C4-2B (cell line): ENCODE measurements at regions not wholly inside any gene's neighbourhood (a gene's known extent, or its start where the extent isn't known, plus 50 kb on each side); places are given as distances from the start of the nearest gene placed in this dataset.

ENCODE experiments used
- H3K27ac ChIP-seq: fragments of 450-650 bp; 2 replicates; pipeline ENCODE4 v1.5.1; 2017
- ZFX ChIP-seq: fragments of 450-650 bp; IDR thresholded peaks from 2 replicates; pipeline ENCODE4 v1.6.1; 2017
- TF ChIP-seq, protein P1 (sequence below): fragments of 450-650 bp; conservative IDR thresholded peaks from 2 replicates; pipeline ENCODE4 v1.5.1; 2017; ENCODE audit warnings: mild to moderate bottlenecking

- TF ChIP-seq, protein P1, sequence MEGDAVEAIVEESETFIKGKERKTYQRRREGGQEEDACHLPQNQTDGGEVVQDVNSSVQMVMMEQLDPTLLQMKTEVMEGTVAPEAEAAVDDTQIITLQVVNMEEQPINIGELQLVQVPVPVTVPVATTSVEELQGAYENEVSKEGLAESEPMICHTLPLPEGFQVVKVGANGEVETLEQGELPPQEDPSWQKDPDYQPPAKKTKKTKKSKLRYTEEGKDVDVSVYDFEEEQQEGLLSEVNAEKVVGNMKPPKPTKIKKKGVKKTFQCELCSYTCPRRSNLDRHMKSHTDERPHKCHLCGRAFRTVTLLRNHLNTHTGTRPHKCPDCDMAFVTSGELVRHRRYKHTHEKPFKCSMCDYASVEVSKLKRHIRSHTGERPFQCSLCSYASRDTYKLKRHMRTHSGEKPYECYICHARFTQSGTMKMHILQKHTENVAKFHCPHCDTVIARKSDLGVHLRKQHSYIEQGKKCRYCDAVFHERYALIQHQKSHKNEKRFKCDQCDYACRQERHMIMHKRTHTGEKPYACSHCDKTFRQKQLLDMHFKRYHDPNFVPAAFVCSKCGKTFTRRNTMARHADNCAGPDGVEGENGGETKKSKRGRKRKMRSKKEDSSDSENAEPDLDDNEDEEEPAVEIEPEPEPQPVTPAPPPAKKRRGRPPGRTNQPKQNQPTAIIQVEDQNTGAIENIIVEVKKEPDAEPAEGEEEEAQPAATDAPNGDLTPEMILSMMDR: no peak
- TF ChIP-seq ZFX: no peak
- H3K27ac ChIP-seq: no peak overlapping the region
Measured at GRCh38 chr5:117680426-117680825, 1105.8 kb upstream of the SEMA6A start.

DNA sequence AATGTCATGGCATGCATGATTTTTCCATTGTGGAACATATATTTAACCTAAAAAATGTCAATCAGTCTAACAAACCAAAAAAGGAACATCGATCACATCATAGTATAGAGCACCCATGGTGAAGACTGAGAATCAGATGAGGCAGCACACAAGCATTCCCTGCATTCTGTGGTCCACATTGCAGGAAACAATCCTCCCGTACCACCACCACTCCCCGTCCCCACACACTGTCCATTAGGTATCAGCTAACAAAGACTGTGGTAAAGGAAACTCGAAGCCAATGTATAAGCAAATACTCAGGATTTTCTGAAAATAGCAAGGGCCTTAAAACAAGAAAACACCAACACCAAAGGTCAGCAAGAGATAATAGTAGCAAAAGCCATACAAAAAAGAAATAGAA, 1104.4 kb upstream of the SEMA6A start:
- H3K27ac ChIP-seq: no peak overlapping the region
- TF ChIP-seq ZFX: no peak
- TF ChIP-seq, protein P1: no peak

DNA sequence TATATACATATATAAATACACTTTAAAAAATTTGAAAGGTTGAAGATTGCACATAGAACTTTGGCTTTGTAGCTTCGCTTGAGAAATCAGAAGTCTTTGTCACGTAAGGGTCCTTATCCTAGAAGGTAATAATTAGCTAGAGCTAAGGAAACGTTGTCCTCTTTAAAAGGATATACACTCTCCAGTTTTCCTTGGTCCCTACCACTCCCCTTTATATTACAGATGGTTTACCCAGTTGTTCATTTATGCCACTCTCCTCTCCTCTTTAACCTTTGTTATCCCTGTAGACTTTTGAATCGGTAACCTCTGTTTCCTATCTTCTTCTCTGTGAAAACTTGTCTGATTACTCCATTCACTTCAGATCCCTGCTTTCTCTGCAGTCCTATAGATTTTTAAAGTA, 1101.0 kb upstream of the SEMA6A start:
- TF ChIP-seq, protein P1: no peak
- TF ChIP-seq ZFX: no peak
- no peak overlapping the region for H3K27ac ChIP-seq

GRCh38 chr5:117671551-117671950, 1096.9 kb upstream of the SEMA6A start:
- H3K27ac ChIP-seq: no peak overlapping the region
- TF ChIP-seq, protein P1: no peak
- no peak for TF ChIP-seq ZFX

GRCh38 chr5:117667105-117667504, 1092.5 kb upstream of the SEMA6A start:
- no peak overlapping the region for H3K27ac ChIP-seq
- TF ChIP-seq, protein P1: no peak
- TF ChIP-seq ZFX: no peak

- no peak overlapping the region for H3K27ac ChIP-seq
- TF ChIP-seq, protein P1: no peak
- TF ChIP-seq ZFX: no peak
Measured at GRCh38 chr5:117665121-117665520, 1090.5 kb upstream of the SEMA6A start.

DNA sequence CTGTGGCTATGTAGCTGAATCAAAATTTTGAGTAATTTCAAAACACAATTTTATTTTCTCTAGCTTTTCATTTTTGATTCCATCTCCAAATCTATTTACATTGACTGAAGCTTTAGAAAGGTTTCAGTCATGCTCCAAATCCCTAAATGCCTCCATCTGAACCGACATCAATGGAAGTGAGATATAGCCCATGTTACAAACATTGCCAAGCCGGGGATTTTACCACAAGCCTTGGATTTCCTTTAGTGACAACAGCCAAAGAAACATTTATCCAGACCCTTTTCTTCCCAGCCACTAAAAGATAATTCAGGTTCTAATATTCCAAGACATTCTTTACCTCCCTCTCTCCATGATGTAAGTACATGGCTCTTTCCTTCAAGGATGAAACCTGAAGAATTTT, 1087.7 kb upstream of the SEMA6A start:
- no peak for TF ChIP-seq ZFX
- TF ChIP-seq, protein P1: no peak
- no peak overlapping the region for H3K27ac ChIP-seq
